ENCODE measurements at regions not wholly inside any gene's neighbourhood (a gene's known extent, or its start where the extent isn't known, plus 50 kb on each side); places are given as distances from the start of the nearest gene placed in this dataset.

DNA sequence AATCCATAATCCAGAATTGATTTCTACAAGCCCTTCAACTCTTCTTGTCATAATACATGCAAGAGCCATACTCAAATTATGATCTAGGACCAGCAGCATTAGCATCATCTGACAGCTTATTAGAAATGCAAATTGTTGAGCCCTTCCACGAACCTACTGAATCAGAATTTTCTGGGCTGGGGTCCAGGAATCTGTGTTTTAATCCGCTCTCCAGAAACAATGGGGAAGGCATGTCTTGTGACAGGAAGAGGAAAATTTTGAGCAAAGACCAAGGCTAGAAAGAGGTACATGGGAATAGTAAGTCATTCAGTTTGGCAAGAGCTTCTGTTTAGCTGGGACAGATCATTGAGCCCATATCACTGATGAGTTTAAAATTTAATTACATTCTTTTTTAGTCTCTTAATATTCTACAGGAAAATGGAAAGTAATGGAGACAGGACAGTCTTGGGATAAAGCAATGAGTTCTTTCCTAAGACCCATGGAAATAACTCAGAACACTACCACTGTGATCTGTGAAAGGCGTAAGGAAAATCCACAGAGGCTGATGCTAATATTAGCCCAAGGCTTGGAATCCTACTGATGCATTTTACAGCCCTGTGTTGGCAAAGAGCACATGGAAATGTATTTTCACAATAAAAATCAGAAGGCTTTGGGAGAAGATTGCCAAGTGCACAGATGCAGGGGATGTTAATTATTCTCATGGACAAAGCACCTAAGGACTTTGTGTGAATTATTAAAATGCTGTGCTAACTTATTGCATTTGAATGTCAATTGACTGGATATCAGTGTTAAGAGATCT lies 73.7 kb upstream of the STK32A start:
- TF ChIP-seq, protein P1, sequence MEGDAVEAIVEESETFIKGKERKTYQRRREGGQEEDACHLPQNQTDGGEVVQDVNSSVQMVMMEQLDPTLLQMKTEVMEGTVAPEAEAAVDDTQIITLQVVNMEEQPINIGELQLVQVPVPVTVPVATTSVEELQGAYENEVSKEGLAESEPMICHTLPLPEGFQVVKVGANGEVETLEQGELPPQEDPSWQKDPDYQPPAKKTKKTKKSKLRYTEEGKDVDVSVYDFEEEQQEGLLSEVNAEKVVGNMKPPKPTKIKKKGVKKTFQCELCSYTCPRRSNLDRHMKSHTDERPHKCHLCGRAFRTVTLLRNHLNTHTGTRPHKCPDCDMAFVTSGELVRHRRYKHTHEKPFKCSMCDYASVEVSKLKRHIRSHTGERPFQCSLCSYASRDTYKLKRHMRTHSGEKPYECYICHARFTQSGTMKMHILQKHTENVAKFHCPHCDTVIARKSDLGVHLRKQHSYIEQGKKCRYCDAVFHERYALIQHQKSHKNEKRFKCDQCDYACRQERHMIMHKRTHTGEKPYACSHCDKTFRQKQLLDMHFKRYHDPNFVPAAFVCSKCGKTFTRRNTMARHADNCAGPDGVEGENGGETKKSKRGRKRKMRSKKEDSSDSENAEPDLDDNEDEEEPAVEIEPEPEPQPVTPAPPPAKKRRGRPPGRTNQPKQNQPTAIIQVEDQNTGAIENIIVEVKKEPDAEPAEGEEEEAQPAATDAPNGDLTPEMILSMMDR (IDR thresholded peaks at IDR 0.05): no peak
- H3K9me3 Mint-ChIP-seq: peaks cover 2% of the 10 kb centered on the region
- H3K36me3 Mint-ChIP-seq (ENCODE audit: low read depth): no peaks in the 10 kb centered on the region
- DNase-seq (no peak), ATAC-seq (no peak)
- no peak overlapping the region for H3K4me3 Mint-ChIP-seq
- H3K27ac Mint-ChIP-seq: no peak overlapping the region
- ChIA-PET CTCF (no interaction called here), POLR2A (no interaction called here)
- intact Hi-C loops (cut with micrococcal nuclease): no loop called here
- H3K4me1 Mint-ChIP-seq (ENCODE audit: low read depth): no peaks in the 10 kb centered on the region
- no peaks in the 10 kb centered on the region for H3K27me3 Mint-ChIP-seq

DNA sequence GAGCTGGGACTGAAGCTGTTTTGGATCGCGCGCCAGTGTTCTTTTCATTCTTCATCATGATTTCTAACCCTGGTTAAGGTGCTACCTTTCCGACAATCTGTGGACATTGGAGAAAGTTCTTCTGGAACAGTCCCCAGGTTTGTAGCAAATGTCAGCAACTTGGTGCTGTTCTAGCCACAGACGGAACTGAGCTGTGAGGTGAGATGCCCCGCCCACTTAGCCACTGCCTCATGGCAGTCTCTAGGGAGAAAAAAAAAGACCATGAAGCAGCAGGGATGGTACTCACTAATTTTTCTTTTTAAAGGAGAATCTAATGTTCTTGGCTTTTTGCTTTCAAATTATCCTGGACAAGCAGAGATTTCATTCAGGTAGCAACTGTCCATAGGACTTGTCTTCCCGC lies 72.1 kb upstream of the STK32A start:
- Mint-ChIP-seq H3K9me3 (peaks cover 2% of the 10 kb centered on the region), H3K27me3 (no peaks in the 10 kb centered on the region), H3K36me3 (ENCODE audit: low read depth) (no peaks in the 10 kb centered on the region), H3K4me1 (ENCODE audit: low read depth) (no peaks in the 10 kb centered on the region), H3K4me3 (no peak overlapping the region), H3K27ac (no peak overlapping the region)
- ATAC-seq: no peak
- DNase-seq: no peak
- CTCF ChIA-PET: interaction anchor here (1.3 kb wide), 1 partner anchor 26 kb away, joined by 5 read pairs; no protein-coding TSS in a partner anchor
- intact Hi-C loops (cut with micrococcal nuclease): no loop called here
- TF ChIP-seq, protein P1 (IDR thresholded peaks at IDR 0.05): no peak
- POLR2A ChIA-PET: no interaction called here

DNA sequence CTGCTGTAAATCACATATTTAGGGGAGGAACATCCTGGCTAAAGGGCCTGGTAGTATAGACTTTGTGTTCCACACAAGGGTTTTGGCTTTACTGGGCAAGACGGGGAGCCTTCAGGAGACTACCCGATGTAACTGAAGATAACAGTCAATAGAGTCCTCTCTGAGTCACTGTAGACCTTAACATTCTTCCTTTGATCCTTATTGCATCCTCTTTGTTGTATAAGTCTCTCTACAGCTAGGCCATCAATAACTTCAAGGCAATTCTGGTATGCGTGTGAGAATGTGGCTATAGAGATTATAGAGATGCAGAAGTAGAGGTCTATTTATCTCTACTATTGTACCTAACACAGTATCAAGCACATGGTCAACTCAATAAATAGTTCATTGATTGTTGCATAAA lies 67.3 kb upstream of the STK32A start:
- POLR2A ChIA-PET: no interaction called here
- CTCF ChIA-PET: no interaction called here
- Mint-ChIP-seq H3K36me3 (ENCODE audit: low read depth) (no peaks in the 10 kb centered on the region), H3K4me1 (ENCODE audit: low read depth) (no peaks in the 10 kb centered on the region), H3K9me3 (peaks cover 2% of the 10 kb centered on the region), H3K4me3 (no peak overlapping the region), H3K27ac (no peak overlapping the region), H3K27me3 (no peaks in the 10 kb centered on the region)
- intact Hi-C loops (cut with micrococcal nuclease): no loop called here
- DNase-seq (no peak), ATAC-seq (no peak)
- TF ChIP-seq, protein P1 (IDR thresholded peaks at IDR 0.05): no peak

DNA sequence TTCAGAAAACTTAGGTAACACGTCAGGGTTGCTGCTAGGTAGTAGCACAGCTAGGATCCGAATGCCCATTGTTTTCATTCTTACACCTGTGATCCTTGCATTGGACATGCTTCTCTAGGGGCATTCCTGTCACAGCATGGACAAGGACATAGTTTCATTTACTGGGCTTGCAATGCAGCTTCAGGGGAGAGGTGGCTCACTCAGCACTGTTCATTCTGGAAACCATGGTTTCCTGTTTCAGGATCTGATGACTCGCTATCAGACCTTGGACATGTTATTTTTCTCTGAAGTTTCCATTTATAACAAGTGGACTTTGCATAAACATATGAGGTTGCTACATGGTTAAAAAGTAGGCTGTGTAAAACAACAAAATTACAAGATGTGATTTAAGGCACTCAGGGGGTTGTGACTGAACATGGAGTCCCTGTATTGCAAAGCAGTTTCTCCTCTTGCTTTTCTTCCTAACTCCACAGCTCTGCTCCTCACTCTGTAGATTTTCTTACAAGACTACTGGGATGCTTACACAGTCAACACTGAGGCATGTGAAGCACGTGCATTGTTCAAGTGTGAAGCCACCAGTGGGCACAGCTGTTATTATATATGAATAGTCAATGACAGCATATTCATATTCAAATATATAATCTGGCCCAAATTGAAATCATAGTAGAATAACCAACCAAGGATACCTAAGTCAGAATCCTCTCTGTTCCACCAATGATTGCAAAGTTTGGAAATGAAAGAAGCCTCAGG lies 66.1 kb upstream of the STK32A start:
- TF ChIP-seq, protein P1 (IDR thresholded peaks at IDR 0.05): no peak
- CTCF ChIA-PET: interaction anchor here (1.1 kb wide), 1 partner anchor 20 kb away, joined by 4 read pairs; no protein-coding TSS in a partner anchor
- intact Hi-C loops (cut with micrococcal nuclease): no loop called here

DNA sequence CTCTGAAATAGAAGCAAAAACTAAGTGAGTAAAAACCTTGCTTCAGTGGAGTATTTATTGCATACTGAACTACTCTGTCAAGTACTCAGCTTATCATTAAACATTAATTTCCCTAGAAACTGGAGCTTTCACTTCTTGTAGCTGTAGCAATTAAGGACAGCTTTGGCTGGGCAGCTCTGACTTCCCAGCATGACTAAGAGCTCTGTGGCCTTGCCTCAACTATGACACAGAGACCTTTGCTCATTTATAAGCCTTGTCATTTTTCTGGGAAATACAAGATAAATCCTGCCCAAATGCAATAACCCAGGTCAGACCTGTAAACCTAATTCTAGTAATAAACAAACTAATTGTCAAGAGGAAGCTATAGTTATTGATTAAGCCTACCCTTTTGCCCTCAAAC lies 65.4 kb upstream of the STK32A start:
- H3K9me3 Mint-ChIP-seq: no peaks in the 10 kb centered on the region
- ChIA-PET CTCF (interaction anchor here (1.1 kb wide), 1 partner anchor 20 kb away, joined by 4 read pairs; no protein-coding TSS in a partner anchor), POLR2A (no interaction called here)
- H3K36me3 Mint-ChIP-seq (ENCODE audit: low read depth): no peaks in the 10 kb centered on the region
- H3K27ac Mint-ChIP-seq: no peak overlapping the region
- TF ChIP-seq, protein P1 (IDR thresholded peaks at IDR 0.05): no peak
- intact Hi-C loops (cut with micrococcal nuclease): no loop called here
- no peaks in the 10 kb centered on the region for H3K27me3 Mint-ChIP-seq
- no peak overlapping the region for H3K4me3 Mint-ChIP-seq
- ATAC-seq (no peak), DNase-seq (no peak)
- no peaks in the 10 kb centered on the region for H3K4me1 Mint-ChIP-seq (ENCODE audit: low read depth)

More for the DNA sequence above, 66.1 kb upstream of the STK32A start:
- Mint-ChIP-seq H3K4me3 (no peak overlapping the region), H3K4me1 (ENCODE audit: low read depth) (no peaks in the 10 kb centered on the region), H3K27ac (no peak overlapping the region), H3K9me3 (peaks cover 2% of the 10 kb centered on the region), H3K36me3 (ENCODE audit: low read depth) (no peaks in the 10 kb centered on the region), H3K27me3 (no peaks in the 10 kb centered on the region)
- POLR2A ChIA-PET: no interaction called here
- ATAC-seq (no peak), DNase-seq (no peak)
